HEK293T (cell line): ENCODE measurements at regions not wholly inside any gene's neighbourhood (a gene's known extent, or its start where the extent isn't known, plus 50 kb on each side); places are given as distances from the start of the nearest gene placed in this dataset.

Experiments
- CTCF ChIA-PET: fragments of 350-600 bp; formaldehyde crosslinking; extraction: SDS; loops from one replicate; lab custom pipeline; 2021; ENCODE audit warnings: antibody characterized with exemption, inconsistent platforms; lab: Yijun Ruan, JAX
- POLR2A ChIA-PET: fragments of 350-600 bp; formaldehyde crosslinking; extraction: SDS; loops from one replicate; lab custom pipeline; 2020; ENCODE audit warnings: antibody characterized with exemption, inconsistent platforms; lab: Yijun Ruan, JAX
- DNase-seq: peaks from one replicate; pipeline ENCODE4 v3.0.0; 2012; ENCODE audit warnings: mixed read lengths; ENCODE audit errors: extremely low spot score
- ARNT ChIP-seq: fragments of 450-650 bp; IDR thresholded peaks from 2 replicates; pipeline ENCODE4 v1.6.1; 2017; ENCODE audit warnings: mild to moderate bottlenecking
- BHLHE40 ChIP-seq: fragments of 450-650 bp; IDR thresholded peaks from 2 replicates; pipeline ENCODE4 v1.6.1; 2016; ENCODE audit warnings: mild to moderate bottlenecking, moderate library complexity, borderline replicate concordance
- CTBP1 ChIP-seq: fragments of 450-650 bp; IDR thresholded peaks from 2 replicates; pipeline ENCODE4 v1.6.1; 2016; ENCODE audit warnings: borderline replicate concordance
- ELF4 ChIP-seq: fragments of 450-650 bp; IDR thresholded peaks from 2 replicates; pipeline ENCODE4 v1.6.1; 2017; ENCODE audit warnings: antibody characterized with exemption
- FOXA1 ChIP-seq: fragments of 450-650 bp; IDR thresholded peaks from 2 replicates; pipeline ENCODE4 v1.6.1; 2016; ENCODE audit warnings: mild to moderate bottlenecking
- FOXK2 ChIP-seq: fragments of 450-650 bp; IDR thresholded peaks from 2 replicates; pipeline ENCODE4 v1.6.1; 2016; ENCODE audit warnings: mild to moderate bottlenecking
- FOXM1 ChIP-seq: fragments of 450-650 bp; IDR thresholded peaks from 2 replicates; pipeline ENCODE4 v1.6.1; 2017; ENCODE audit warnings: mild to moderate bottlenecking, borderline replicate concordance
- HDGF ChIP-seq: fragments of 450-650 bp; IDR thresholded peaks from 2 replicates; pipeline ENCODE4 v1.6.1; 2017; ENCODE audit warnings: antibody characterized with exemption, borderline replicate concordance
- L3MBTL2 ChIP-seq: fragments of 450-650 bp; conservative IDR thresholded peaks from 2 replicates; pipeline ENCODE4 v1.6.1; 2016; ENCODE audit warnings: mild to moderate bottlenecking
- LEF1 ChIP-seq: fragments of 450-650 bp; IDR thresholded peaks from 2 replicates; pipeline ENCODE4 v1.6.1; 2017; ENCODE audit warnings: mild to moderate bottlenecking, borderline replicate concordance
- NFRKB ChIP-seq: fragments of 450-650 bp; IDR thresholded peaks from 2 replicates; pipeline ENCODE4 v1.6.1; 2016; ENCODE audit warnings: mild to moderate bottlenecking, moderate library complexity
- PKNOX1 ChIP-seq: fragments of 450-650 bp; IDR thresholded peaks from 2 replicates; pipeline ENCODE4 v1.6.1; 2016
- SP1 ChIP-seq: fragments of 450-650 bp; IDR thresholded peaks from 2 replicates; pipeline ENCODE4 v1.6.1; 2017
- SUZ12 ChIP-seq: fragments of 450-650 bp; IDR thresholded peaks from 2 replicates; pipeline ENCODE4 v1.6.1; 2016; ENCODE audit warnings: mild to moderate bottlenecking
- TARDBP ChIP-seq: fragments of 450-650 bp; IDR thresholded peaks from 2 replicates; pipeline ENCODE4 v1.6.1; 2016
- ZNF384 ChIP-seq: fragments of 450-650 bp; IDR thresholded peaks from 2 replicates; pipeline ENCODE4 v1.6.1; 2016

DNA sequence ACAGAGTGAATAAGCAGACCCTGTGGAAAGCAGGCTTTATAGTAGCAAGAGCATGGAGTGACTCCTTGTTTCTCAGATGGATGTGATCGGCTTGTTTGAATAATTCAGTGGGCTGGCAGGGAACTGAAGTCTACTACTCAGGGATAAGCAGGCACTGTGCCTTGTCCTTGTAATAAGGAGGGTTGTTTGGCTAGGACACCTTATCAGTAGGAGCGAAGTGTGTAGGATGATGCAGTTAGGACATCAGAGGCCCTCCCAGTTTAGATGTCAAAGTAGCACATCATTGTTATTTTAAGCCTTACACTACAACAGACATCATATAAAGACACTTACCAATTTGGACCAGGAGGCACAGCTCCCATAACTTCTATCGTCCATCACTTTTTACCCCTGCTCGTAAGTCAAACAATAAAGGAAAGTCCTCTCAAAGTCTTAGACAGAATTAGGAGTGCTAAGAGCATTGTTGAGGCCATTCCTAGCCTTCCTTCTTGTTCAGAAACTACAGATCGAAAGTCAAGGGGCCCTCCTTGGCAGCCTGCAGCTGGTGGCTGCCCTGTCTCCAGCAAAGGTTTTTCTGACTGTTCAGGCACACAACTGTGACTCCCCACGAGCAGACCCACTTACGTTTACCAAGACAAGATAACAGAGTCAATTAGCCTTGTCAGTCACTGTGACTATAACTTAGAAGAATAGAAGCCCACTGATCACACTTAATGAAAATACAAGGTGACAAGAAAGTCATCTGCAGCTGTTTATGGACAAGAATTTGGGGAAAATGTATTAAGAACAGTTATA, 218.6 kb downstream of the SNX18 start:
- ChIA-PET POLR2A (no interaction called here), CTCF (no interaction called here)
- TF ChIP-seq TARDBP (no peak), FOXA1 (no peak), SUZ12 (no peak), FOXK2 (no peak), HDGF (no peak), PKNOX1 (no peak), ELF4 (no peak), LEF1 (no peak), SP1 (no peak), CTBP1 (no peak), ARNT (no peak), FOXM1 (no peak), BHLHE40 (no peak), ZNF384 (no peak), NFRKB (no peak)
- no peak for DNase-seq

DNA sequence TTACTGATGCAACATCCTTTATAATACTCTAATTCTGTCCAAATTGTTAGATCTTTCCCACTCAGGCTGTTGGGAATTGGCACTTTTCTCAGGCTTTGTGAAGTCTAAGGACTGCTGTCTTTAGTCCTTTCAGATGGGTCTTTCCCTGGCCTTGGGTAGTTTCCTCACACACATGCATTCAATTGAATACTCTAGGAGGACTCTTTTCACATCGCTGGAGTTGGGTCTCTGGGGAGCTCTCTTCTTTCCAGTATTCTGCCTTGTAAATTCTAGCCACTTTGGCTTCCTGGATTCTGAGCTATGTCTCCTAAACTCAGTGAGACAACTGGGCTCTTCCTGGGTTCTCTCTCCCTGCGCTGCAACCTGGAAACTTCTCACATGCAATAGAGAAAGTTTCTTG, 215.5 kb downstream of the SNX18 start:
- TF ChIP-seq SP1 (no peak), L3MBTL2 (no peak), CTBP1 (no peak)
- DNase-seq = no peak
- ChIA-PET CTCF (no interaction called here), POLR2A (no interaction called here)

DNA sequence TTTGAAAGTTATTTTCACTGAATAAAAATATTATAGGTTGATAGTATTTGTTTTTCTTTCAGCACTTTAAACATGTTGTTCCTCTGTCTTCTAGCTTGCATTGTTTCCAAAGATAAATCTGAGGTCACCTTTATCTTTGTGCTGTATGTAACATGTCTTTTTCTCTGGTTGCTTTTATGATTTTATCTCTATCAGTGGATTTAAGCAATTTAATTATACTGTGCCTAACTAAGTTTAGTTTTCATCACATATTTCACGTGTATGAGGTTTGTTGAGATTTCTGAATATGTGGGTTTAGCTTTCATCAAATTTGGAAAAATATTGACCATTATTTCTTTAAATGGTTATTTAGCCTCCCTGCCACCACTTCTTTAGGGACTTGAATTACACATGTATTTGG, 214.5 kb downstream of the SNX18 start:
- DNase-seq = no peak
- POLR2A ChIA-PET = no interaction called here
- TF ChIP-seq HDGF = no peak
- TF ChIP-seq TARDBP = no peak
- no peak for TF ChIP-seq SP1
- TF ChIP-seq ZNF384 = no peak
- no peak for TF ChIP-seq PKNOX1
- no peak for TF ChIP-seq L3MBTL2
- no peak for TF ChIP-seq CTBP1
- CTCF ChIA-PET = no interaction called here

DNA sequence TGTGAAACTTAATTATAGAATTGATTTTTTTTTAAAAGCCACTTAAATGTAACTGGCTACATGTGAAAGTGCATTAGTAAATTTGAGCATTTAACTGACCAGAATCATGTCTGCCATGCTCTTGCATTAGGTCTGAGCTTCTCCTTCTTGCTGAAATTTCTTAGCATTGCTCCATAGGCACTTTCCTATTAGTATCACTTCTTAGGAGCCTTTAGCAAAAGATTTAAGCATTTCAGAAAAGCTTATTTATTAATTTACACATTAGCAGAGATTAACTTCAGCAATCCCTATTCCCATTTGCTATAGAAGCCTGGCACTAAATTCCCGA, 211.0 kb downstream of the SNX18 start:
- no peak for TF ChIP-seq CTBP1
- TF ChIP-seq ARNT = no peak
- TF ChIP-seq SUZ12 = no peak
- TF ChIP-seq SP1 = no peak
- TF ChIP-seq FOXA1 = no peak
- no peak for TF ChIP-seq FOXK2
- no peak for TF ChIP-seq FOXM1
- no peak for TF ChIP-seq ELF4
- no peak for DNase-seq
- ChIA-PET POLR2A (no interaction called here), CTCF (interaction anchor here (0.6 kb wide), 1 partner anchor 120 kb away, joined by 3 read pairs; no protein-coding TSS in a partner anchor)

DNA sequence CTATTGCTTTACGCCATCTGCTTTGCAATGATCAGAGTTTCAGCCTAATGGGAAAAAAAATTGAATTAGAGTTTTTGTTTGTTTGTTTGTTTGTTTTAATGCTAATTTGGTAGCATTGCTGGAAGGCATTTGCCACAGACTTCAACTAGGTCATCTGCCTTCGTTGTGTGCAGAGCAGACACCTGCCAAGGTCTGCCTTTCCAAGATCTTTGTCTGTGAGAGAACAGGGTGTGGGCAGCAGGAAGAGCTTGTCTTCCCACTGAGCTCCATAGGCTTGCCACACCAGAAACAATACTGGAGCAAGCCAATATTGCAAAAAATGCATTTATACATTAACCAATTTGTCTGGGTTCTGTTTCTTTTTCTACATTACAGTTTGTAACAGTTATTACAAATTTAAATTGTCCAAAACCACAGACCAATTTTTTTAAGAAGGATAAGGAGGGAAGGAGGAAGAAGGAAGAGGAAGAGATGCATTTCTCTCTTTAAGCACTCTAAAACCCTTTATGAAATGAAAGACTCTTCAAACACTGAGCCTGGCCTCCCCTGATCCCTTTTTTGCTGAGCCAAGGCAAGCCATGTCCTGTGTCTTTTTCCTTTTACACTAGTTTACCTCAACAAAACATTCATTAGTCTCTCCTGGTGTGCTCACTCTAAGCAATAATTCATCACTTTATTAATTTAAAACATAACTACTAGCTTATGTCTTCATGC, 210.5 kb downstream of the SNX18 start:
- CTCF ChIA-PET = interaction anchor here (0.6 kb wide), 1 partner anchor 119 kb away, joined by 3 read pairs; no protein-coding TSS in a partner anchor
- TF ChIP-seq ARNT = no peak
- no peak for TF ChIP-seq TARDBP
- no peak for TF ChIP-seq ZNF384
- no peak for TF ChIP-seq LEF1
- no peak for TF ChIP-seq BHLHE40
- TF ChIP-seq NFRKB = no peak
- no peak for DNase-seq
- POLR2A ChIA-PET = no interaction called here

GRCh38 chr5:54725391-54726280, 208.1 kb downstream of the SNX18 start:
- no peak for TF ChIP-seq ARNT
- TF ChIP-seq BHLHE40 = no peak
- no peak for TF ChIP-seq PKNOX1
- no peak for TF ChIP-seq FOXA1
- TF ChIP-seq ELF4 = no peak
- TF ChIP-seq LEF1 = no peak
- no peak for TF ChIP-seq TARDBP
- TF ChIP-seq L3MBTL2 = no peak
- TF ChIP-seq CTBP1 = no peak
- no peak for TF ChIP-seq SP1
- no peak for TF ChIP-seq HDGF
- TF ChIP-seq FOXK2 = no peak
- TF ChIP-seq FOXM1 = no peak
- no peak for DNase-seq
- CTCF ChIA-PET = no interaction called here
- POLR2A ChIA-PET = no interaction called here
